ENCODE measurements at regions not wholly inside any gene's neighbourhood (a gene's known extent, or its start where the extent isn't known, plus 50 kb on each side); places are given as distances from the start of the nearest gene placed in this dataset.

- intact Hi-C loops (cut with DNase I), result no loop called here
- DNase-seq, result no peak
Observed at GRCh38 chr11:91749251-91749650, 475.4 kb upstream of the FAT3 start.

- DNase-seq, result no peak
- intact Hi-C loops (cut with DNase I), result no loop called here
Observed at GRCh38 chr11:91742155-91742554, 482.5 kb upstream of the FAT3 start.

GRCh38 chr11:91731051-91731450, 493.6 kb upstream of the FAT3 start:
- no peak for DNase-seq
- intact Hi-C loops (cut with DNase I), result no loop called here

- intact Hi-C loops (cut with DNase I), result no loop called here
- DNase-seq, result no peak
Observed at GRCh38 chr11:91730620-91731019, 494.0 kb upstream of the FAT3 start.

- intact Hi-C loops (cut with DNase I), result no loop called here
Observed at GRCh38 chr11:91730057-91730456, 494.6 kb upstream of the FAT3 start.

GRCh38 chr11:91717169-91717568, 507.4 kb upstream of the FAT3 start:
- no peak for DNase-seq
- intact Hi-C loops (cut with DNase I), result no loop called here

More at GRCh38 chr11:91730057-91730456, 494.6 kb upstream of the FAT3 start:
- DNase-seq, result no peak

GRCh38 chr11:91707652-91708482, 516.8 kb upstream of the FAT3 start:
- no peak for DNase-seq
- intact Hi-C loops (cut with DNase I), result no loop called here

GRCh38 chr11:91703042-91703441, 521.6 kb upstream of the FAT3 start:
- no peak for DNase-seq
- intact Hi-C loops (cut with DNase I), result no loop called here

GRCh38 chr11:91700854-91701253, 523.8 kb upstream of the FAT3 start:
- DNase-seq, result no peak

GRCh38 chr11:91698845-91699244, 525.8 kb upstream of the FAT3 start:
- no peak for DNase-seq
- intact Hi-C loops (cut with DNase I), result no loop called here

More at GRCh38 chr11:91700854-91701253, 523.8 kb upstream of the FAT3 start:
- intact Hi-C loops (cut with DNase I), result no loop called here

GRCh38 chr11:91694331-91694730, 530.3 kb upstream of the FAT3 start:
- intact Hi-C loops (cut with DNase I), result no loop called here
- DNase-seq, result no peak

GRCh38 chr11:91691872-91692271, 532.7 kb upstream of the FAT3 start:
- DNase-seq, result no peak

GRCh38 chr11:91688672-91689071, 535.9 kb upstream of the FAT3 start:
- DNase-seq, result no peak
- intact Hi-C loops (cut with DNase I), result no loop called here

More at GRCh38 chr11:91691872-91692271, 532.7 kb upstream of the FAT3 start:
- intact Hi-C loops (cut with DNase I), result no loop called here

- intact Hi-C loops (cut with DNase I), result no loop called here
- no peak for DNase-seq
Observed at GRCh38 chr11:91686700-91687099, 537.9 kb upstream of the FAT3 start.

- intact Hi-C loops (cut with DNase I), result no loop called here
- DNase-seq, result no peak
Observed at GRCh38 chr11:91686281-91686680, 538.3 kb upstream of the FAT3 start.

GRCh38 chr11:91673705-91674104, 550.9 kb upstream of the FAT3 start:
- no peak for DNase-seq
- intact Hi-C loops (cut with DNase I), result no loop called here

- no peak for DNase-seq
- intact Hi-C loops (cut with DNase I), result no loop called here
Observed at GRCh38 chr11:91664521-91664920, 560.1 kb upstream of the FAT3 start.

GRCh38 chr11:91660036-91660435, 564.6 kb upstream of the FAT3 start:
- intact Hi-C loops (cut with DNase I), result no loop called here
- DNase-seq, result no peak

GRCh38 chr11:91654686-91655085, 569.9 kb upstream of the FAT3 start:
- DNase-seq, result no peak
- intact Hi-C loops (cut with DNase I), result no loop called here

- peak in 3 of 42 donors; percentile 2 to 14 (median 3) for DNase-seq
- intact Hi-C loops (cut with DNase I), result no loop called here
Observed at GRCh38 chr11:91653079-91653754, 571.4 kb upstream of the FAT3 start.

GRCh38 chr11:91650802-91651201, 573.8 kb upstream of the FAT3 start:
- DNase-seq, result no peak
- intact Hi-C loops (cut with DNase I), result no loop called here

Data from head of caudate nucleus (tissue), 42 donors.